Ishikawa (cell line): ENCODE measurements at regions not wholly inside any gene's neighbourhood (a gene's known extent, or its start where the extent isn't known, plus 50 kb on each side); places are given as distances from the start of the nearest gene placed in this dataset.

ENCODE experiments used
- CEBPB ChIP-seq: IDR thresholded peaks from 2 replicates; pipeline ENCODE4 v1.6.1; 2012
- CREB1 ChIP-seq: IDR thresholded peaks from 2 replicates; pipeline ENCODE4 v1.6.1; 2012; ENCODE audit warnings: low read depth
- EGR1 ChIP-seq: IDR thresholded peaks from 2 replicates; pipeline ENCODE4 v1.6.1; 2012
- EP300 ChIP-seq: IDR thresholded peaks from 2 replicates; pipeline ENCODE4 v1.6.1; 2012; ENCODE audit warnings: borderline replicate concordance
- FOXM1 ChIP-seq: IDR thresholded peaks from 2 replicates; pipeline ENCODE4 v1.6.1; 2012; ENCODE audit warnings: low read depth, borderline replicate concordance
- NFIC ChIP-seq: IDR thresholded peaks from 2 replicates; pipeline ENCODE4 v1.6.1; 2012
- RAD21 ChIP-seq: IDR thresholded peaks from 2 replicates; pipeline ENCODE4 v1.6.1; 2012; ENCODE audit warnings: low read depth
- TAF1 ChIP-seq: IDR thresholded peaks from 2 replicates; pipeline ENCODE4 v1.6.1; 2012; ENCODE audit warnings: low read depth, mild to moderate bottlenecking
- TCF12 ChIP-seq: IDR thresholded peaks from 2 replicates; pipeline ENCODE4 v1.6.1; 2012; ENCODE audit warnings: low read depth
- TEAD4 ChIP-seq: IDR thresholded peaks from 2 replicates; pipeline ENCODE4 v1.6.1; 2012
- YY1 ChIP-seq: IDR thresholded peaks from 2 replicates; pipeline ENCODE4 v1.6.1; 2012; ENCODE audit warnings: low read depth
- ZBTB7A ChIP-seq: IDR thresholded peaks from 2 replicates; pipeline ENCODE4 v1.6.1; 2012; ENCODE audit warnings: low read depth
- TF ChIP-seq, protein P1 (sequence below): IDR thresholded peaks from 2 replicates; pipeline ENCODE4 v1.6.1; 2012
- TF ChIP-seq, protein P2 (sequence below): IDR thresholded peaks from 2 replicates; pipeline ENCODE4 v1.6.1; 2012
- TF ChIP-seq, protein P3 (sequence below): IDR thresholded peaks from 2 replicates; pipeline ENCODE4 v1.6.1; 2012; ENCODE audit warnings: low read depth, mild to moderate bottlenecking

GRCh38 chr5:124230456-124230855 is 516.0 kb downstream of the ZNF608 start:
- TF ChIP-seq TCF12 (no peak), RAD21 (no peak), CREB1 (no peak), EP300 (no peak), YY1 (no peak), TAF1 (no peak), ZBTB7A (no peak), NFIC (no peak), EGR1 (no peak), FOXM1 (no peak), TEAD4 (no peak), CEBPB (no peak)
- TF ChIP-seq, protein P1, sequence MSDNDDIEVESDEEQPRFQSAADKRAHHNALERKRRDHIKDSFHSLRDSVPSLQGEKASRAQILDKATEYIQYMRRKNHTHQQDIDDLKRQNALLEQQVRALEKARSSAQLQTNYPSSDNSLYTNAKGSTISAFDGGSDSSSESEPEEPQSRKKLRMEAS = no peak
- TF ChIP-seq, protein P2, sequence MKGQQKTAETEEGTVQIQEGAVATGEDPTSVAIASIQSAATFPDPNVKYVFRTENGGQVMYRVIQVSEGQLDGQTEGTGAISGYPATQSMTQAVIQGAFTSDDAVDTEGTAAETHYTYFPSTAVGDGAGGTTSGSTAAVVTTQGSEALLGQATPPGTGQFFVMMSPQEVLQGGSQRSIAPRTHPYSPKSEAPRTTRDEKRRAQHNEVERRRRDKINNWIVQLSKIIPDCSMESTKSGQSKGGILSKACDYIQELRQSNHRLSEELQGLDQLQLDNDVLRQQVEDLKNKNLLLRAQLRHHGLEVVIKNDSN = no peak

- TF ChIP-seq ZBTB7A (no peak), CEBPB (no peak), TEAD4 (no peak), FOXM1 (no peak), YY1 (no peak), EP300 (no peak), TAF1 (no peak), TCF12 (no peak)
- TF ChIP-seq, protein P1 = no peak
- TF ChIP-seq, protein P2 = no peak
Measured at GRCh38 chr5:124229352-124229751, 517.1 kb downstream of the ZNF608 start.

DNA sequence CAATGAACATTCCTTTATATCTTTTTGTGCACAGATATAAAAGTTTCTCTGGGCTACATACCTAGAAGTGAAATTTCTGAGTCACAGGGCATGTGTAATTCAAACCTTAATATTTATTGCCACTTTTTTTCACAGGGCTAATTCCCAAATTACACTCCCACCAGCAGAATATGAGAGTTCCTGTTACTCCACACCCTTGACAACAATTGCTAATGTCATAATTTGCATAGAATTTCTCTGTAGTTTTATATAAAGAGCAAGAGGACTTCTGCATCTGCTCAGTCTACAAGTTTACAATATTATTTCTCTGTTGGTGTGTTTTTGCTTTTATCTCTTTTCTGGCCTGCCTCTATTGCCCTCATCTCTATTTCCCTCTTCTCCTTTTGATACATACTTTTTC is 518.5 kb downstream of the ZNF608 start:
- TF ChIP-seq RAD21 = no peak
- TF ChIP-seq, protein P2 = no peak
- TF ChIP-seq TEAD4 = no peak
- TF ChIP-seq TCF12 = no peak
- TF ChIP-seq NFIC = no peak
- TF ChIP-seq ZBTB7A = no peak
- no peak for TF ChIP-seq CREB1
- TF ChIP-seq, protein P1 = no peak
- no peak for TF ChIP-seq EP300
- no peak for TF ChIP-seq YY1
- TF ChIP-seq FOXM1 = no peak
- no peak for TF ChIP-seq EGR1
- TF ChIP-seq, protein P3, sequence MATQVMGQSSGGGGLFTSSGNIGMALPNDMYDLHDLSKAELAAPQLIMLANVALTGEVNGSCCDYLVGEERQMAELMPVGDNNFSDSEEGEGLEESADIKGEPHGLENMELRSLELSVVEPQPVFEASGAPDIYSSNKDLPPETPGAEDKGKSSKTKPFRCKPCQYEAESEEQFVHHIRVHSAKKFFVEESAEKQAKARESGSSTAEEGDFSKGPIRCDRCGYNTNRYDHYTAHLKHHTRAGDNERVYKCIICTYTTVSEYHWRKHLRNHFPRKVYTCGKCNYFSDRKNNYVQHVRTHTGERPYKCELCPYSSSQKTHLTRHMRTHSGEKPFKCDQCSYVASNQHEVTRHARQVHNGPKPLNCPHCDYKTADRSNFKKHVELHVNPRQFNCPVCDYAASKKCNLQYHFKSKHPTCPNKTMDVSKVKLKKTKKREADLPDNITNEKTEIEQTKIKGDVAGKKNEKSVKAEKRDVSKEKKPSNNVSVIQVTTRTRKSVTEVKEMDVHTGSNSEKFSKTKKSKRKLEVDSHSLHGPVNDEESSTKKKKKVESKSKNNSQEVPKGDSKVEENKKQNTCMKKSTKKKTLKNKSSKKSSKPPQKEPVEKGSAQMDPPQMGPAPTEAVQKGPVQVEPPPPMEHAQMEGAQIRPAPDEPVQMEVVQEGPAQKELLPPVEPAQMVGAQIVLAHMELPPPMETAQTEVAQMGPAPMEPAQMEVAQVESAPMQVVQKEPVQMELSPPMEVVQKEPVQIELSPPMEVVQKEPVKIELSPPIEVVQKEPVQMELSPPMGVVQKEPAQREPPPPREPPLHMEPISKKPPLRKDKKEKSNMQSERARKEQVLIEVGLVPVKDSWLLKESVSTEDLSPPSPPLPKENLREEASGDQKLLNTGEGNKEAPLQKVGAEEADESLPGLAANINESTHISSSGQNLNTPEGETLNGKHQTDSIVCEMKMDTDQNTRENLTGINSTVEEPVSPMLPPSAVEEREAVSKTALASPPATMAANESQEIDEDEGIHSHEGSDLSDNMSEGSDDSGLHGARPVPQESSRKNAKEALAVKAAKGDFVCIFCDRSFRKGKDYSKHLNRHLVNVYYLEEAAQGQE = no peak

DNA sequence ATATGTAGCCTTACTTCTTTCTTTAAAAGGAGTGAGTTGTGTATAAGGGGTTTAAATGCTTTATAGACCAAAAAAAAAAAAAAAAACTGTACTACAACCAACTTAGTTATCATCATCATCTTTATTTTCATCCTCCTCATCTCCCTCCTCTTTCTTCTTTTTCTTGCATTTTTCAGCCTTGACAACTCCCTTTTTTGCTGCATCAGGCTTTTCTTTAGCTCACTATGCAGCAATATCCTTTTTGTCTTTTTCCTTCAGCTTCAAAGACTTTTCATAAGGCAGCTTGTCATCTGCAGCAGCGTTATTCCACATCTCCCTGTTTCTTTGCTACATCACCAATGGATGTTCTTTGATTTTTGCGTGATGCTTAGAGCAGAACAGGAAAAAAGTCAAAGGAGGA is 526.0 kb downstream of the ZNF608 start:
- TF ChIP-seq ZBTB7A (no peak), CREB1 (no peak), TAF1 (no peak), NFIC (no peak), RAD21 (no peak), EGR1 (no peak), TCF12 (no peak)
- TF ChIP-seq, protein P1 = no peak

DNA sequence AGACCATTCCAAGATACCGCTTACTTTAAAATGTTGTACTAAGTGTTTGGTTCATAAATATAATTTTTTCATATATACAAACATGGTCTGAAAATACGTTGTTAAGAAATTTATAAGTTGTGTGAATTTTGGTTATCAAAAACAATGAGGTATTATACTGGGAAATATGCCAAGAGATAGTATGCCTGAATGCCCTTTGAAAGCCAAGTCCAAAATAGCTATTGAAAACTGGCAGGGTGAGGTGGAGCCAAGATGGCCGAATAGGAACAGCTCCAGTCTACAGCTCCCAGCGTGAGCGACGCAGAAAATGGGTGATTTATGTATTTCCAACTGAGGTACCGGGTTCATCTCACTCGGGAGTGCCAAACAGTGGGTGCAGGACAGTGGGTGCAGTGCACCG is 533.5 kb downstream of the ZNF608 start:
- TF ChIP-seq NFIC (no peak), YY1 (peak; percentile 71)

DNA sequence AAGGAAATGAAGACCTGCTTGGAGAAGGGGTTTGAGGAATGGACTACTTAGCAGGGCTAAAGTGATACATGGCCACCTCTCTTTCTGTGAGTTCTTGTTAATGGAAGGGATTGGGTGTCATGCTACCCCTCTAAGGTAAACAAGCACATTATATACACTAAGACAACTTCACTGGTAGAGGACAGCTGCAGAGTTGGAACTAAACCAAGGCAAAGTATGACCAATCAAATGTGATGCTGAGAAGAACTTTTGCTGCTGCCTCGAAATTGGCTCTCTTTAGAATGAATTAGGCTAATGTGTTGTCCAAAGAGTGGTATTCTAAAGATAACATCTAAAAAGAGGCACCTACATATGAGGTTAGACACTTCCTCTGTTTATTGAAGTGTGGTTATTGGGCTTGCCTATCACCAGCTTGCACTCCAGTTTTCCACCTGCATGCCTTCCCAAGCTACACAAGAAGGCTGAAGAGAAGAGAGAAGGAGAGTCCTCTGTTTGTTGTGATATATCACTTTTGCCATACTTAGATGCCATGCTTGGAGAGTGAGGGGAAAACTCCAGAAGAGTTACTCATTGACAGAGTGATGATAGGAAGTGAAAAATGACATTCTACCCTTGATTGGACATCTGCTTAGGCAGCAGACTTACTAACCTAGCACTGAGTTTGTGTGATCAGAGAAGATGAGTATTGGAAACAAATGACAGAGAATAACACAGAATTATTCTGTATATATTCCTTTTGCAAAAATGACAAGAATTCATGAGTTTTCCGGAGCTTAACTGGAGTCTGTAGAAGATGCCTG is 536.1 kb downstream of the ZNF608 start:
- no peak for TF ChIP-seq RAD21
- TF ChIP-seq ZBTB7A = no peak
- no peak for TF ChIP-seq YY1
- no peak for TF ChIP-seq TAF1
- TF ChIP-seq, protein P3 = no peak
- no peak for TF ChIP-seq FOXM1
- TF ChIP-seq NFIC = no peak
- no peak for TF ChIP-seq CREB1
- no peak for TF ChIP-seq EGR1
- TF ChIP-seq EP300 = no peak
